WERI-Rb-1 (cell line): ENCODE measurements at regions not wholly inside any gene's neighbourhood (a gene's known extent, or its start where the extent isn't known, plus 50 kb on each side); places are given as distances from the start of the nearest gene placed in this dataset.
"Not testable (repeated sequence)": the region's sequence is repeated elsewhere in the genome, so short reads cannot be mapped to it uniquely, and the experiment has no call there.

ENCODE experiments used
- DNase-seq: peaks from one replicate; pipeline ENCODE4 v3.0.0-alpha.2; 2020
- H3K27ac ChIP-seq: fragments of 250-450 bp; sonication (Bioruptor Pico); 2 replicates; pipeline ENCODE4 v1.5.1; 2020; ENCODE audit warnings: mild to moderate bottlenecking, moderate library complexity
- H3K27me3 ChIP-seq: fragments of 250-450 bp; sonication (Bioruptor Pico); 2 replicates; pipeline ENCODE4 v1.5.1; 2021; ENCODE audit warnings: mild to moderate bottlenecking, low read depth, moderate library complexity; ENCODE audit not compliant: insufficient read depth, severe bottlenecking
- H3K36me3 ChIP-seq: fragments of 250-450 bp; sonication (Bioruptor Pico); 2 replicates; pipeline ENCODE4 v1.5.1; 2020; ENCODE audit warnings: mild to moderate bottlenecking, moderate library complexity
- H3K4me3 ChIP-seq: 2 replicates; pipeline ENCODE4 v1.5.1; 2011; ENCODE audit warnings: low read depth, mild to moderate bottlenecking, control low read depth, low read length
- H3K9me3 ChIP-seq: fragments of 250-450 bp; sonication (Bioruptor Pico); 2 replicates; pipeline ENCODE4 v1.5.1; 2021; ENCODE audit warnings: mild to moderate bottlenecking, moderate library complexity; ENCODE audit not compliant: severe bottlenecking
- TF ChIP-seq, protein P1 (sequence below): IDR thresholded peaks from 2 replicates; pipeline ENCODE4 v1.5.1; 2011; ENCODE audit warnings: low read depth, mild to moderate bottlenecking, control low read depth, inconsistent platforms, low read length

DNA sequence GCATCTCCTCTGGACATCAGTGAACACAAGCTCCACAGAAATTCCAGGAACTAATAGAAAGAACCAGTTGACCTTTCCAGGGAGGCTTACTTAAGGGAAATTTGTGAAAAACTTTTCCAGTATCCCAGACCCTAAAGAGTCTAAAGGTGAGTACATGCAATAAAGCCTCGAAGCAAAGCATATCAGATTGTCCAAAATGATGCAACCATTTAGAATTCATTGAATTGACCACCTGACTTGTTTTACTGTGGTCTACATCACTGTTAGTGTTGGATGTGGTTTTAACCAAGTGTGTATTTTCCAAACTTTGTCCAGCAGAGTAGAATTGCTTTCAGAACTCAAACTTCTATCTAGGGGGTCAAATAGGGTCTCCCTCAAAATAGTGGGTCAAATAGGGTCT is 76.3 kb upstream of the TIAM1 start:
- DNase-seq: no peak
- H3K9me3 ChIP-seq: no peaks in the 10 kb centered on the region
- H3K36me3 ChIP-seq: no peaks in the 10 kb centered on the region
- TF ChIP-seq, protein P1, sequence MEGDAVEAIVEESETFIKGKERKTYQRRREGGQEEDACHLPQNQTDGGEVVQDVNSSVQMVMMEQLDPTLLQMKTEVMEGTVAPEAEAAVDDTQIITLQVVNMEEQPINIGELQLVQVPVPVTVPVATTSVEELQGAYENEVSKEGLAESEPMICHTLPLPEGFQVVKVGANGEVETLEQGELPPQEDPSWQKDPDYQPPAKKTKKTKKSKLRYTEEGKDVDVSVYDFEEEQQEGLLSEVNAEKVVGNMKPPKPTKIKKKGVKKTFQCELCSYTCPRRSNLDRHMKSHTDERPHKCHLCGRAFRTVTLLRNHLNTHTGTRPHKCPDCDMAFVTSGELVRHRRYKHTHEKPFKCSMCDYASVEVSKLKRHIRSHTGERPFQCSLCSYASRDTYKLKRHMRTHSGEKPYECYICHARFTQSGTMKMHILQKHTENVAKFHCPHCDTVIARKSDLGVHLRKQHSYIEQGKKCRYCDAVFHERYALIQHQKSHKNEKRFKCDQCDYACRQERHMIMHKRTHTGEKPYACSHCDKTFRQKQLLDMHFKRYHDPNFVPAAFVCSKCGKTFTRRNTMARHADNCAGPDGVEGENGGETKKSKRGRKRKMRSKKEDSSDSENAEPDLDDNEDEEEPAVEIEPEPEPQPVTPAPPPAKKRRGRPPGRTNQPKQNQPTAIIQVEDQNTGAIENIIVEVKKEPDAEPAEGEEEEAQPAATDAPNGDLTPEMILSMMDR: no peak
- no peak overlapping the region for H3K4me3 ChIP-seq
- H3K27me3 ChIP-seq: no peaks in the 10 kb centered on the region
- no peak overlapping the region for H3K27ac ChIP-seq

DNA sequence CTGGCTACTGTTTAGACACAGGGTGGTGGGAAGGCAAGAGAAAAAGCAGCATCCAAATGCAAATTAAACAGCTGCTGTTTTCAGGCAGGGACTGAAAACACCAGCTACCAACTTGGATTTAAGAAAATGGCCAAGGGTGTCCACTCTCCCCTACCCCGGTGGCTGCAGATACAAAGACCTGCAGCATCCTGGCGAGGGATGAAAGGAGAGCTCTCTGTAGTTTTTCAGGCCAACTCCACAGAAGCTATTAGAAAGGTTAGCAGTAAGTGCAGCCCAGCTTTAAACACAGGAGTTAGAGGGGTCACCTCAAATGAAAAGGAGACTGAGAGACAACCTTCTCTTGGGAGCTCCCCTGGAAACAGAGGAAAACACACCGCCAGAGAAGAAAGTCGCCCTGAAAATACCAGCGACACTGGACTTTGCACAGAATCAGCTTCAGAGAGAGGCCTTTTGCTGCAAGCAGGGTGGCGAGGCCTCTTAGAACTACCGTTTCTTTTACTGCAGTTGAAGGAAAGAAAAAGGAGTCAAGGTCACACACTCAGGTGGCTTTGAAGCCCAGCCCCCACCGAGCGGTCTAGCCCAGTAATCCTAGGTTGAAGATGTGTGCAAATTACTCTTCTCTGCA is 74.4 kb upstream of the TIAM1 start:
- H3K36me3 ChIP-seq: no peaks in the 10 kb centered on the region

DNA sequence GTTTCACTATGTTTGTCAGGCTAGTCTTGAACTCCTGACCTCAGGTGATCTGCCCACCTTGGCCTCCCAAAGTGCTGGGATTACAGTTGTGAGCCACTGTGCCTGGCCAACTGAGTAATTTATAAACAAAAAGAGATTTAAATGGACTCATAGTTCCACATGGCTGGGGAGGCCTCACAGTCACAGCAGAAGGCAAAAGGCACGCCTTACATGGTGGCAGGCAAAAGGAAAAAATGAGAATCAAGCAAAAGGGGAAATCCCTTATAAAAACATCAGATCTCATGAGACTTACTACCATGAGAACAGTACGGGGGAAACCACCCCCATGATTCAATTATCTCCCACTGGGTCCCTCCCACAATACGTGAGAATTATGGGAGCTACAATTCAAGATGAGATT is 73.2 kb upstream of the TIAM1 start:
- not testable (repeated sequence) for H3K27ac ChIP-seq, H3K36me3 ChIP-seq, DNase-seq, H3K9me3 ChIP-seq, H3K4me3 ChIP-seq, H3K27me3 ChIP-seq

More for the DNA sequence above, 74.4 kb upstream of the TIAM1 start:
- no peak for DNase-seq
- TF ChIP-seq, protein P1: no peak
- Histone ChIP-seq H3K4me3 (no peak overlapping the region), H3K9me3 (no peaks in the 10 kb centered on the region), H3K27ac (no peak overlapping the region), H3K27me3 (no peaks in the 10 kb centered on the region)

DNA sequence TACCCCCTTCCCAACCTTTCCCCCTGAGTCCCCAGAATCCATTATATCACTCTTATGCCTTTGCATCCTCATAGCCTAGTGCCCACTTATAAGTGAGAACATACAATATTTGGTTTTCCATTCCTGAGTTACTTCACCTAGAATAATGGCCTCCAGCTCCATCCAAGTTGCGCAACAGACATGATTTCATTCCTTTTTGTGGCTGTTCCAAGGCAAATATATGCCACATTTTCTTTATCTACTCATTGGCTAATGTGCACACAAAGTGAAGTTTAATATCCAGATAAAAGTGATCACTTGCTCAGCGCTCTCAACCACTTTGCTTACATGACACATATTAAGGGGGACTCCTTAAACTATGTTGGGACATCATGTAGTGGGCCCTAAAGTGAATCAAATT is 72.4 kb upstream of the TIAM1 start:
- no peak overlapping the region for H3K27ac ChIP-seq
- DNase-seq: no peak
- TF ChIP-seq, protein P1: no peak
- H3K36me3 ChIP-seq: no peaks in the 10 kb centered on the region
- H3K9me3 ChIP-seq: no peaks in the 10 kb centered on the region
- H3K4me3 ChIP-seq: no peak overlapping the region
- no peaks in the 10 kb centered on the region for H3K27me3 ChIP-seq

DNA sequence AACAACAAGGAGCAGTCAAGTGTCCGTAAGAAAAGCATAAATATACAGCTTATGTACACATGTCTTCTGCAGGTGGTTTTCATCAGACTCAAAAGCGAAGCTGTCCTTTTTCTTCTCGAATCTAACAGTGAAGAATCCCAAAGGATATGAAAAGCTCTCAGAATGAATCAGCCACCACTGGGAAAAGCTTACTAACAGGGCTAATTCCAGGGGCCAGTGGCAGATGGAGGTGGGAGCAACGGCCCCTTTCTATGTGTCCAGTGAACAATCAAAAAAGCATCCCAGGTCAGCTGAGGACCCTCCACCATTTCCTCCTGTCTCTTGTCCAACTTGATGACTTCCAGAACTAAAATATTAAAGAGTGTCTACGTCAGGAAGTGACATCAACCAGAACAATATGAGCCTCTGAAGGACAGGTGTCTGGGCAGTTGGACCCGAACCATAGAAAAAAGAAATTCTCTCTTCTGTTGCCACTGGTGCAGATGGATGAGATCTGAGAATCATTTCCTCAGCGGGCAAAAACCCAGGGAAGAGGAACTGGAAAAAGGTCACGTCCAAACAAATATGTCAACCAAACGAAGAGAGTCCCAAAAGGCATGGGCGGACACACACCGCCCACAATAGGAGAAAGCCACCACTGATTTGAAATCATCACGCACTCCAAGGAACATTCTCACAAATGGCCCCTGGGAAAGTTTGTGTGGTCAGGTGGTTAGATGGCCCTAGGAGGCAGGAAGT is 70.4 kb upstream of the TIAM1 start:
- H3K4me3 ChIP-seq: no peak overlapping the region
- TF ChIP-seq, protein P1: no peak
- no peaks in the 10 kb centered on the region for H3K9me3 ChIP-seq
- no peak for DNase-seq
- no peak overlapping the region for H3K27ac ChIP-seq
- no peaks in the 10 kb centered on the region for H3K36me3 ChIP-seq
- H3K27me3 ChIP-seq: no peaks in the 10 kb centered on the region

DNA sequence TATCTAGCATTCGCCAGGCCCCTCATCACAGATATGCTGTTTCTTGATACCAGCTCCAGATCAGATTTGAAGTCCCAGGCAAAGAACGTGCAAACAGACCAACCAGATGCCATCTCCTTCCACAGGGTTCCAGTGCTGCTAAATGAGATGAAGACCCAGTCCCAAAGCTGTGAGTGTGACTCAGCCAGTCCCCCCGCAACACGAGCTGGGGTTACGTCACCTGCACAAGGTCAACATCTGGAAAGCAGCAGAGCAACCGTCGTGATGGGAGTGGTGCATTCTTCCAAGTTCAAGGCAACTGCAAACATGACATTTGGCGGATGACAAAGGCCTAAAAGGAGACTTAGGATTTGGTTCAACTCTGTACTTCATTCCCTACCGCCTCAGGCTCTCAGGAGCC is 69.6 kb upstream of the TIAM1 start:
- no peak overlapping the region for H3K27ac ChIP-seq
- no peak overlapping the region for H3K4me3 ChIP-seq
- no peaks in the 10 kb centered on the region for H3K9me3 ChIP-seq
- TF ChIP-seq, protein P1: no peak
- no peaks in the 10 kb centered on the region for H3K36me3 ChIP-seq
- no peaks in the 10 kb centered on the region for H3K27me3 ChIP-seq
- DNase-seq: no peak
